Smooth muscle cell (in vitro differentiated cells): ENCODE measurements at regions not wholly inside any gene's neighbourhood (a gene's known extent, or its start where the extent isn't known, plus 50 kb on each side); places are given as distances from the start of the nearest gene placed in this dataset.

ENCODE experiments used
- DNase-seq: peaks from one replicate; lab custom pipeline; 2025; ENCODE audit not compliant: unreplicated experiment; lab: John Stamatoyannopoulos, UW
- H2AFZ ChIP-seq: fragments of 200-600 bp; sonication (generic); 2 replicates; pipeline ENCODE4 v1.6.0; 2016; ENCODE audit warnings: antibody characterized with exemption, low read depth, mild to moderate bottlenecking
- H3F3A ChIP-seq: fragments of 200-600 bp; sonication (generic); 2 replicates; pipeline ENCODE4 v1.6.0; 2017; ENCODE audit warnings: antibody characterized with exemption, low read depth
- H3K27ac ChIP-seq: fragments of 200-600 bp; sonication (generic); 2 replicates; pipeline ENCODE4 v1.5.1; 2016; ENCODE audit warnings: low read depth, mild to moderate bottlenecking
- H3K27me3 ChIP-seq: fragments of 200-600 bp; sonication (generic); 2 replicates; pipeline ENCODE4 v1.6.1; 2016; ENCODE audit warnings: low read depth, mild to moderate bottlenecking
- H3K36me3 ChIP-seq: fragments of 200-600 bp; sonication (generic); 2 replicates; pipeline ENCODE4 v1.5.1; 2016; ENCODE audit warnings: low read depth
- H3K4me1 ChIP-seq: fragments of 200-600 bp; sonication (generic); 2 replicates; pipeline ENCODE4 v1.5.1; 2016; ENCODE audit warnings: low read depth
- H3K4me2 ChIP-seq: fragments of 200-600 bp; sonication (generic); 2 replicates; pipeline ENCODE4 v1.6.0; 2016; ENCODE audit warnings: mild to moderate bottlenecking
- H3K4me3 ChIP-seq: fragments of 200-600 bp; sonication (generic); 2 replicates; pipeline ENCODE4 v1.5.1; 2016; ENCODE audit warnings: mild to moderate bottlenecking
- H3K79me2 ChIP-seq: fragments of 200-600 bp; sonication (generic); 2 replicates; pipeline ENCODE4 v1.6.0; 2016; ENCODE audit warnings: low read depth, mild to moderate bottlenecking
- H3K9ac ChIP-seq: fragments of 200-600 bp; sonication (generic); 2 replicates; pipeline ENCODE4 v1.6.0; 2016; ENCODE audit warnings: low read depth
- H3K9me3 ChIP-seq: fragments of 200-600 bp; sonication (generic); replicated peaks from 2 replicates; pipeline ENCODE4 v1.5.1; 2016; ENCODE audit warnings: low read depth
- H4K20me1 ChIP-seq: fragments of 200-600 bp; sonication (generic); 2 replicates; pipeline ENCODE4 v1.6.0; 2016; ENCODE audit warnings: low read depth
- WGBS: methylation state at CpG from one replicate; pipeline ENCODE4 v1.1.7; 2016; ENCODE audit warnings: low lambda C conversion rate; 5-methylcytosine and 5-hydroxymethylcytosine counted together
- TF ChIP-seq, protein P1 (sequence below): fragments of 200-600 bp; sonication (generic); IDR thresholded peaks from 2 replicates; pipeline ENCODE4 v1.5.1; 2017; ENCODE audit warnings: borderline replicate concordance, mild to moderate bottlenecking, antibody characterized with exemption; ENCODE audit not compliant: insufficient read depth, poor library complexity, severe bottlenecking

- Histone ChIP-seq H3K79me2 (no peaks in the 10 kb centered on the region), H3F3A (no peaks in the 10 kb centered on the region), H3K4me2 (no peak overlapping the region), H3K4me1 (no peaks in the 10 kb centered on the region), H3K9me3 (no peaks in the 10 kb centered on the region), H4K20me1 (no peaks in the 10 kb centered on the region), H3K27me3 (no peaks in the 10 kb centered on the region), H3K9ac (no peak overlapping the region), H3K27ac (no peak overlapping the region), H3K4me3 (no peak overlapping the region), H2AFZ (no peak overlapping the region), H3K36me3 (no peaks in the 10 kb centered on the region)
- no peak for DNase-seq
- WGBS, result 87% methylated on average over 7 of the region's 7 CpGs
- TF ChIP-seq, protein P1, sequence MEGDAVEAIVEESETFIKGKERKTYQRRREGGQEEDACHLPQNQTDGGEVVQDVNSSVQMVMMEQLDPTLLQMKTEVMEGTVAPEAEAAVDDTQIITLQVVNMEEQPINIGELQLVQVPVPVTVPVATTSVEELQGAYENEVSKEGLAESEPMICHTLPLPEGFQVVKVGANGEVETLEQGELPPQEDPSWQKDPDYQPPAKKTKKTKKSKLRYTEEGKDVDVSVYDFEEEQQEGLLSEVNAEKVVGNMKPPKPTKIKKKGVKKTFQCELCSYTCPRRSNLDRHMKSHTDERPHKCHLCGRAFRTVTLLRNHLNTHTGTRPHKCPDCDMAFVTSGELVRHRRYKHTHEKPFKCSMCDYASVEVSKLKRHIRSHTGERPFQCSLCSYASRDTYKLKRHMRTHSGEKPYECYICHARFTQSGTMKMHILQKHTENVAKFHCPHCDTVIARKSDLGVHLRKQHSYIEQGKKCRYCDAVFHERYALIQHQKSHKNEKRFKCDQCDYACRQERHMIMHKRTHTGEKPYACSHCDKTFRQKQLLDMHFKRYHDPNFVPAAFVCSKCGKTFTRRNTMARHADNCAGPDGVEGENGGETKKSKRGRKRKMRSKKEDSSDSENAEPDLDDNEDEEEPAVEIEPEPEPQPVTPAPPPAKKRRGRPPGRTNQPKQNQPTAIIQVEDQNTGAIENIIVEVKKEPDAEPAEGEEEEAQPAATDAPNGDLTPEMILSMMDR, result no peak
These were observed 793.7 kb upstream of the EEF2KMT start for GRCh38 chr16:5891296-5891695.

DNA sequence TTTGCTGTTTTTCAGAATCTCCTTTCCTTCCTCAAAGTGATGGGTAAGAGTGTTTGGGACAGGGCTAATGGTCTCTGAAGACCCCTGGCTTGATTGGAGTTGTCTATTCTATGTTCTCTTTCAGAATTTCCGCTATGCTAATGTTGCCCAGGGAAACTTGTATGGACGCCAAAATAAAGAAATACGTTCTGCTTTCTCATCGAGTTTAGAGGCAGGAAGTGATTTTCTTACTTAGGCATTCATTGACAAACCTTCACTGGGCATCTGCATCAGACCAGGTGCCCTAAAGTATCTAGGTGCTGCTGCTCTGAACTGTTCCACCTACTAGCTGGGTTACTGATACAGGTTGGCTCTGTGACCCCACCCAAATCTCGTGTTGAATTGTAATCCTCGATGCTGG lies 787.9 kb upstream of the EEF2KMT start:
- Histone ChIP-seq H3K9ac (no peak overlapping the region), H3K79me2 (no peaks in the 10 kb centered on the region), H3K4me1 (no peaks in the 10 kb centered on the region), H2AFZ (no peak overlapping the region), H3K4me2 (no peak overlapping the region), H4K20me1 (no peaks in the 10 kb centered on the region), H3K27me3 (no peaks in the 10 kb centered on the region), H3K36me3 (no peaks in the 10 kb centered on the region), H3K9me3 (no peaks in the 10 kb centered on the region), H3K4me3 (no peak overlapping the region), H3F3A (no peaks in the 10 kb centered on the region), H3K27ac (no peak overlapping the region)
- 93% methylated on average over 6 of the region's 6 CpGs for WGBS
- DNase-seq, result no peak
- TF ChIP-seq, protein P1, result no peak

DNA sequence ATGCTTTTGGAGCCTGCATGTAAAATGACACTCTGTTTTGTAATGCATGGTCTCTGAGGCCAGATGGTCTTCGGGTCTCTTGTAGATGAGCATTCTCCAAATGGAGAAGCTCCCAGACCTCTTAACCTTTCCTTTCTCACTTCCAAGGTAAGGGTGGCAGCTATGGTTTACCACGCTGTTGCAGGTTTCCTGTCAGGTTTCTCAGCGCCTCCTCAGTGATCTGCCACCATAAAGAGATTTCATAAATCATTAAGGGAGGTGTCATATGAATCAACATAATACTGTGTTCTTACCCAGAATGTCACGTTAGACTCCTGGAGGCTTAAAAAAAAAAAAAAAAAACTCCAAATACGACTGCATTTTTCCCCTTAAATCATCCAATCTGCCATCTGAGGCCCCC lies 787.4 kb upstream of the EEF2KMT start:
- Histone ChIP-seq H4K20me1 (no peaks in the 10 kb centered on the region), H3K79me2 (no peaks in the 10 kb centered on the region), H3K27ac (no peak overlapping the region), H3K9me3 (no peaks in the 10 kb centered on the region), H2AFZ (no peak overlapping the region), H3K4me3 (no peak overlapping the region), H3K36me3 (no peaks in the 10 kb centered on the region), H3F3A (no peaks in the 10 kb centered on the region), H3K9ac (no peak overlapping the region), H3K27me3 (no peaks in the 10 kb centered on the region), H3K4me1 (no peaks in the 10 kb centered on the region), H3K4me2 (no peak overlapping the region)
- DNase-seq, result no peak
- WGBS, result 81% methylated on average over 5 of the region's 5 CpGs
- TF ChIP-seq, protein P1, result no peak

DNA sequence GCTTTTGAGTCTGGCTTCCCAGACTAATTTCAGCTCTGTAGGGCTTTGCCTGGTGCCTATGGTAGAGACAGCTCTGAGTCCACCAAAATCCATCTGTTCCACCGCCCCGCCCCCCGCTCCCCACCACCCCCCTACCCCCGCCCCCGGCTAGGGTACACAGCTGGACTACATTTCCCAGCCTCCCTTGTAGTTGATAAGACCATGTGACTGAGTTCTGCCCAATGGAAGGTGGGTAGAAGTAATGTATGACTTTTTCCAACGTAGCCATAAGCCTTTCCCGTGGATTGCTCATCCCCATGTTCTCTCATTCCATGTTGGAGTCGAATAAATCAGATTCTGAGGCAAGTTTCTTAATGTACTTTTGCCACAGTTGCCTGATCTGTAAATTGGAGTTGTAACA lies 786.7 kb upstream of the EEF2KMT start:
- Histone ChIP-seq H3K36me3 (no peaks in the 10 kb centered on the region), H3K27ac (no peak overlapping the region), H3K9ac (no peak overlapping the region), H3F3A (no peaks in the 10 kb centered on the region), H3K9me3 (no peaks in the 10 kb centered on the region), H3K79me2 (no peaks in the 10 kb centered on the region), H2AFZ (no peak overlapping the region), H3K4me2 (no peak overlapping the region), H3K4me3 (no peak overlapping the region), H3K4me1 (no peaks in the 10 kb centered on the region), H4K20me1 (no peaks in the 10 kb centered on the region), H3K27me3 (no peaks in the 10 kb centered on the region)
- no peak for DNase-seq
- TF ChIP-seq, protein P1, result no peak
- 84% methylated on average over 8 of the region's 8 CpGs for WGBS
